ENCODE measurements at regions not wholly inside any gene's neighbourhood (a gene's known extent, or its start where the extent isn't known, plus 50 kb on each side); places are given as distances from the start of the nearest gene placed in this dataset.

GRCh38 chr3:74352166-74352565, 262.3 kb downstream of the CNTN3 start:
- no peaks in the 10 kb centered on the region for H3K9me3 ChIP-seq (ENCODE audit: low read length)
- no peaks in the 10 kb centered on the region for H3K4me1 ChIP-seq (ENCODE audit: insufficient read depth, low read length, severe bottlenecking)
- no peak overlapping the region for H3K27ac ChIP-seq (ENCODE audit: low read depth, low read length, poor library complexity, severe bottlenecking)
- no peaks in the 10 kb centered on the region for H3K36me3 ChIP-seq (ENCODE audit: insufficient read depth, low read length)
- H3K9me2 ChIP-seq (ENCODE audit: low read depth, low read length) = no peaks in the 10 kb centered on the region
- H3K4me3 ChIP-seq (ENCODE audit: low read depth, low read length, poor library complexity, severe bottlenecking) = no peak overlapping the region
- no peaks in the 10 kb centered on the region for H3K79me2 ChIP-seq (ENCODE audit: insufficient read depth, low read length)
- H2AFZ ChIP-seq (ENCODE audit: low read length) = no peak overlapping the region
- H3K4me2 ChIP-seq (ENCODE audit: low read length) = no peak overlapping the region
- TF ChIP-seq EZH2 (IDR thresholded peaks at IDR 0.05; ENCODE audit: borderline replicate concordance, low read length) (no peak), CTCF (IDR thresholded peaks at IDR 0.05; ENCODE audit: low read length) (no peak)
- H3F3A ChIP-seq (ENCODE audit: insufficient read depth, low read length) = no peaks in the 10 kb centered on the region
- no peaks in the 10 kb centered on the region for H3K27me3 ChIP-seq (ENCODE audit: insufficient read depth, low read length)
- H4K20me1 ChIP-seq (ENCODE audit: insufficient read depth, low read length) = no peaks in the 10 kb centered on the region
- no peak overlapping the region for H3K9ac ChIP-seq (ENCODE audit: low read length)

- H3K36me3 ChIP-seq (ENCODE audit: insufficient read depth, low read length) = no peaks in the 10 kb centered on the region
- no peaks in the 10 kb centered on the region for H3K79me2 ChIP-seq (ENCODE audit: insufficient read depth, low read length)
- H3K27ac ChIP-seq (ENCODE audit: low read depth, low read length, poor library complexity, severe bottlenecking) = no peak overlapping the region
- no peak overlapping the region for H3K9ac ChIP-seq (ENCODE audit: low read length)
- TF ChIP-seq CTCF (IDR thresholded peaks at IDR 0.05; ENCODE audit: low read length) (no peak), EZH2 (IDR thresholded peaks at IDR 0.05; ENCODE audit: borderline replicate concordance, low read length) (no peak)
- no peaks in the 10 kb centered on the region for H3K27me3 ChIP-seq (ENCODE audit: insufficient read depth, low read length)
- H3K9me3 ChIP-seq (ENCODE audit: low read length) = no peaks in the 10 kb centered on the region
- no peaks in the 10 kb centered on the region for H3K9me2 ChIP-seq (ENCODE audit: low read depth, low read length)
- no peaks in the 10 kb centered on the region for H3F3A ChIP-seq (ENCODE audit: insufficient read depth, low read length)
- H3K4me2 ChIP-seq (ENCODE audit: low read length) = no peak overlapping the region
- H2AFZ ChIP-seq (ENCODE audit: low read length) = no peak overlapping the region
- no peaks in the 10 kb centered on the region for H4K20me1 ChIP-seq (ENCODE audit: insufficient read depth, low read length)
- H3K4me3 ChIP-seq (ENCODE audit: low read depth, low read length, poor library complexity, severe bottlenecking) = no peak overlapping the region
- H3K4me1 ChIP-seq (ENCODE audit: insufficient read depth, low read length, severe bottlenecking) = no peaks in the 10 kb centered on the region
Measured at GRCh38 chr3:74351213-74351612, 263.2 kb downstream of the CNTN3 start.

GRCh38 chr3:74349015-74349414, 265.4 kb downstream of the CNTN3 start:
- no peak for TF ChIP-seq CTCF (IDR thresholded peaks at IDR 0.05; ENCODE audit: low read length)
- no peak for TF ChIP-seq EZH2 (IDR thresholded peaks at IDR 0.05; ENCODE audit: borderline replicate concordance, low read length)
- no peaks in the 10 kb centered on the region for H4K20me1 ChIP-seq (ENCODE audit: insufficient read depth, low read length)
- H3K79me2 ChIP-seq (ENCODE audit: insufficient read depth, low read length) = no peaks in the 10 kb centered on the region
- no peaks in the 10 kb centered on the region for H3F3A ChIP-seq (ENCODE audit: insufficient read depth, low read length)
- H3K4me2 ChIP-seq (ENCODE audit: low read length) = no peak overlapping the region
- H3K9ac ChIP-seq (ENCODE audit: low read length) = no peak overlapping the region
- no peak overlapping the region for H3K27ac ChIP-seq (ENCODE audit: low read depth, low read length, poor library complexity, severe bottlenecking)
- no peaks in the 10 kb centered on the region for H3K9me2 ChIP-seq (ENCODE audit: low read depth, low read length)
- H2AFZ ChIP-seq (ENCODE audit: low read length) = no peak overlapping the region
- no peaks in the 10 kb centered on the region for H3K27me3 ChIP-seq (ENCODE audit: insufficient read depth, low read length)
- H3K9me3 ChIP-seq (ENCODE audit: low read length) = no peaks in the 10 kb centered on the region
- H3K4me1 ChIP-seq (ENCODE audit: insufficient read depth, low read length, severe bottlenecking) = no peaks in the 10 kb centered on the region
- no peak overlapping the region for H3K4me3 ChIP-seq (ENCODE audit: low read depth, low read length, poor library complexity, severe bottlenecking)
- H3K36me3 ChIP-seq (ENCODE audit: insufficient read depth, low read length) = no peaks in the 10 kb centered on the region
